IMR-90 (cell line): ENCODE measurements at regions not wholly inside any gene's neighbourhood (a gene's known extent, or its start where the extent isn't known, plus 50 kb on each side); places are given as distances from the start of the nearest gene placed in this dataset.

Experiments
- ATAC-seq: fragments of 200-7000 bp; cut with Tn5 transposase; 2 replicates; pipeline ENCODE4 v1.9.1; 2020; ENCODE audit warnings: low read depth, mild to moderate bottlenecking, moderate library complexity
- BruUV-seq: library from RNA; stranded (reverse); fragments of 400-500 nt; replicated peaks from 2 replicates; lab custom pipeline; 2021; lab: Mats Ljungman, UMichigan
- CTCF ChIA-PET: fragments of 300-600 bp; formaldehyde crosslinking; extraction: SDS; loops from one replicate; lab custom pipeline; 2021; ENCODE audit warnings: antibody characterized with exemption; lab: Yijun Ruan, JAX
- POLR2A ChIA-PET: fragments of 300-600 bp; sonication (Branson Sonifier 250); formaldehyde crosslinking; loops from one replicate; lab custom pipeline; 2022; ENCODE audit warnings: antibody characterized with exemption; ENCODE audit not compliant: unreplicated experiment; lab: Charles Lee
- DNase-seq: peaks from one replicate; pipeline ENCODE4 v3.0.0; 2013
- H2AFZ ChIP-seq: replicated peaks from 2 replicates; pipeline ENCODE3; 2013; ENCODE audit warnings: low read length, mild to moderate bottlenecking; ENCODE audit not compliant: poor library complexity
- H2AK5ac ChIP-seq: 2 replicates; pipeline ENCODE4 v1.6.1; 2013; ENCODE audit warnings: low read depth, low read length, inconsistent platforms
- H2AK9ac ChIP-seq: replicated peaks from 2 replicates; pipeline ENCODE3; 2013; ENCODE audit warnings: mild to moderate bottlenecking, low read depth, low read length, moderate library complexity; ENCODE audit not compliant: poor library complexity
- H2BK120ac ChIP-seq: 2 replicates; pipeline ENCODE4 v1.6.1; 2013; ENCODE audit warnings: low read depth, low read length, inconsistent platforms
- H2BK15ac ChIP-seq: 3 replicates; pipeline ENCODE4 v1.6.1; 2013; ENCODE audit warnings: low read depth, low read length, inconsistent platforms
- H2BK20ac ChIP-seq: 2 replicates; pipeline ENCODE4 v1.6.1; 2013; ENCODE audit warnings: low read depth, mild to moderate bottlenecking, inconsistent platforms, low read length, moderate library complexity
- H2BK5ac ChIP-seq: 2 replicates; pipeline ENCODE4 v1.6.1; 2013; ENCODE audit warnings: mild to moderate bottlenecking, low read depth, low read length, inconsistent platforms; ENCODE audit not compliant: poor library complexity, severe bottlenecking
- H3K14ac ChIP-seq: replicated peaks from 2 replicates; pipeline ENCODE4 v1.6.1; 2013; ENCODE audit warnings: low read depth, low read length, inconsistent platforms
- H3K18ac ChIP-seq: 2 replicates; pipeline ENCODE4 v1.6.1; 2013; ENCODE audit warnings: low read depth, low read length, control low read depth
- H3K23ac ChIP-seq: 2 replicates; pipeline ENCODE4 v1.6.1; 2013; ENCODE audit warnings: low read depth, low read length, inconsistent platforms
- H3K27ac ChIP-seq: 2 replicates; pipeline ENCODE4 v1.5.1; 2013; ENCODE audit warnings: mild to moderate bottlenecking, control low read depth, low read length; ENCODE audit not compliant: insufficient read depth
- H3K27me3 ChIP-seq: 2 replicates; pipeline ENCODE4 v1.6.1; 2013; ENCODE audit warnings: low read length; ENCODE audit not compliant: control insufficient read depth, insufficient read depth
- H3K36me3 ChIP-seq: 2 replicates; pipeline ENCODE4 v1.6.1; 2013; ENCODE audit warnings: low read length, mixed read lengths; ENCODE audit not compliant: control insufficient read depth, insufficient read depth
- H3K4ac ChIP-seq: 2 replicates; pipeline ENCODE4 v1.6.1; 2013; ENCODE audit warnings: low read depth, low read length, inconsistent platforms
- H3K4me1 ChIP-seq: 2 replicates; pipeline ENCODE4 v1.6.1; 2013; ENCODE audit warnings: low read length, mixed read lengths; ENCODE audit not compliant: control insufficient read depth, insufficient read depth
- H3K4me2 ChIP-seq: 2 replicates; pipeline ENCODE4 v1.6.1; 2013; ENCODE audit warnings: low read depth, mild to moderate bottlenecking, control low read depth, low read length, moderate library complexity
- H3K4me3 ChIP-seq: 2 replicates; pipeline ENCODE4 v1.5.1; 2013; ENCODE audit warnings: low read depth, mild to moderate bottlenecking, control low read depth, low read length, moderate library complexity; ENCODE audit not compliant: insufficient read depth
- H3K56ac ChIP-seq: 2 replicates; pipeline ENCODE4 v1.6.1; 2013; ENCODE audit warnings: low read length, inconsistent platforms; ENCODE audit not compliant: insufficient read depth; ENCODE audit errors: extremely low read depth
- H3K79me1 ChIP-seq, 2 experiments: 2 replicates each; pipeline ENCODE4 v1.6.1; 2013; ENCODE audit warnings: low read length in 2 of 2, inconsistent platforms in 1 of 2, low read depth in 1 of 2
- H3K9ac ChIP-seq: 2 replicates; pipeline ENCODE4 v1.6.1; 2013; ENCODE audit warnings: low read depth, low read length, control low read depth
- H3K9me1 ChIP-seq: 2 replicates; pipeline ENCODE4 v1.6.1; 2013; ENCODE audit warnings: low read length, inconsistent platforms; ENCODE audit not compliant: insufficient read depth
- H3K9me3 ChIP-seq: 2 replicates; pipeline ENCODE4 v1.6.1; 2013; ENCODE audit warnings: low read length; ENCODE audit not compliant: control insufficient read depth, insufficient read depth
- H4K20me1 ChIP-seq: 2 replicates; pipeline ENCODE4 v1.6.1; 2013; ENCODE audit warnings: low read length, inconsistent platforms; ENCODE audit not compliant: insufficient read depth
- H4K5ac ChIP-seq: 2 replicates; pipeline ENCODE4 v1.6.1; 2013; ENCODE audit warnings: mild to moderate bottlenecking, low read depth, low read length, control low read depth
- H4K8ac ChIP-seq, 2 experiments: 2 replicates each; pipeline ENCODE4 v1.6.1; 2013; ENCODE audit warnings: low read depth in 2 of 2, low read length in 2 of 2, control low read depth in 1 of 2, inconsistent platforms in 1 of 2
- H4K91ac ChIP-seq: 2 replicates; pipeline ENCODE4 v1.6.1; 2013; ENCODE audit warnings: low read depth, low read length, inconsistent platforms; ENCODE audit not compliant: insufficient read depth
- MXI1 ChIP-seq: IDR thresholded peaks from 2 replicates; pipeline ENCODE4 v1.6.1; 2012; ENCODE audit warnings: low read depth, mild to moderate bottlenecking, low read length, moderate library complexity, borderline replicate concordance
- POLR2A ChIP-seq: IDR thresholded peaks from 2 replicates; pipeline ENCODE4 v1.6.1; 2012; ENCODE audit warnings: mild to moderate bottlenecking, low read depth, low read length
- WGBS, 2 experiments: methylation state at CpG; one replicate each; pipeline versions ENCODE4 v1.1.5 to v1.1.7; 2013; ENCODE audit warnings: missing lambda C conversion rate in 2 of 2; ENCODE audit not compliant: insufficient read length in 1 of 2; ENCODE audit errors: extremely low coverage in 2 of 2; 5-methylcytosine and 5-hydroxymethylcytosine counted together
- dilution Hi-C: fragments of 300-500 bp; cut with HindIII; formaldehyde crosslinking; loops from one replicate; pipeline ENCODE4 v1.14.3; 2018; ENCODE audit warnings: low sequenced_read_pairs; ENCODE audit not compliant: unreplicated experiment
- in situ Hi-C: fragments of 300-500 bp; cut with MboI; formaldehyde crosslinking; loops from 3 replicates; pipeline ENCODE4 v1.14.3; 2019; ENCODE audit warnings: low sequenced_read_pairs, inconsistent platforms, mixed read lengths
- intact Hi-C: fragments of 100-400 bp; cut with micrococcal nuclease; formaldehyde crosslinking; loops from 2 replicates; pipeline ENCODE4 v1.10.0; 2022
- TF ChIP-seq, protein P1 (sequence below): fragments of 150-350 bp; IDR thresholded peaks from 2 replicates; pipeline ENCODE4 v1.6.1; 2017; ENCODE audit warnings: mild to moderate bottlenecking, antibody characterized with exemption, low read length, low read depth

GRCh38 chr18:55038162-55038561 lies 78.9 kb upstream of the CCDC68 start:
- no peaks in the 10 kb centered on the region for H3K36me3 ChIP-seq
- no peak overlapping the region for H2BK15ac ChIP-seq
- dilution Hi-C loops = no loop called here
- H3K4me2 ChIP-seq = no peak overlapping the region
- H3K18ac ChIP-seq = no peak overlapping the region
- peak; percentile 19 for DNase-seq
- H2BK20ac ChIP-seq = no peak overlapping the region
- H4K8ac ChIP-seq = no peak overlapping the region
- no peak overlapping the region for H3K14ac ChIP-seq
- no peaks in the 10 kb centered on the region for H3K4me1 ChIP-seq
- no peak overlapping the region for H2AK5ac ChIP-seq
- no TSS peak for BruUV-seq
- TF ChIP-seq, protein P1, sequence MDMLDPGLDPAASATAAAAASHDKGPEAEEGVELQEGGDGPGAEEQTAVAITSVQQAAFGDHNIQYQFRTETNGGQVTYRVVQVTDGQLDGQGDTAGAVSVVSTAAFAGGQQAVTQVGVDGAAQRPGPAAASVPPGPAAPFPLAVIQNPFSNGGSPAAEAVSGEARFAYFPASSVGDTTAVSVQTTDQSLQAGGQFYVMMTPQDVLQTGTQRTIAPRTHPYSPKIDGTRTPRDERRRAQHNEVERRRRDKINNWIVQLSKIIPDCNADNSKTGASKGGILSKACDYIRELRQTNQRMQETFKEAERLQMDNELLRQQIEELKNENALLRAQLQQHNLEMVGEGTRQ = 0 out of 2 replicates have a peak, but pooled peaks have one; percentile 34
- no peak for TF ChIP-seq POLR2A
- TF ChIP-seq MXI1 = no peak
- no peaks in the 10 kb centered on the region for H3K79me1 ChIP-seq
- no peak for ATAC-seq
- H3K4ac ChIP-seq = no peak overlapping the region
- H2AFZ ChIP-seq = no peak overlapping the region
- no peak overlapping the region for H3K4me3 ChIP-seq
- H4K91ac ChIP-seq = no peak overlapping the region
- ChIA-PET POLR2A (no interaction called here), CTCF (no interaction called here)
- no peaks in the 10 kb centered on the region for H4K20me1 ChIP-seq
- H2BK120ac ChIP-seq = no peak overlapping the region
- no peak overlapping the region for H3K9ac ChIP-seq
- WGBS, 2 experiments = no CpG with 5 or more reads among the region's 1 CpG
- no peak overlapping the region for H2BK5ac ChIP-seq
- no peak overlapping the region for H4K5ac ChIP-seq
- no peaks in the 10 kb centered on the region for H3K9me3 ChIP-seq
- H3K27me3 ChIP-seq = peaks cover 7% of the 10 kb centered on the region; the same call in 1 of the 2 replicates
- H3K56ac ChIP-seq = no peak overlapping the region
- no peak overlapping the region for H2AK9ac ChIP-seq
- in situ Hi-C loops = no loop called here
- H3K9me1 ChIP-seq = no peaks in the 10 kb centered on the region
- no peak overlapping the region for H3K27ac ChIP-seq
- intact Hi-C loops = no loop called here
- no peak overlapping the region for H3K23ac ChIP-seq
